ENCODE measurements at regions not wholly inside any gene's neighbourhood (a gene's known extent, or its start where the extent isn't known, plus 50 kb on each side); places are given as distances from the start of the nearest gene placed in this dataset.

DNA sequence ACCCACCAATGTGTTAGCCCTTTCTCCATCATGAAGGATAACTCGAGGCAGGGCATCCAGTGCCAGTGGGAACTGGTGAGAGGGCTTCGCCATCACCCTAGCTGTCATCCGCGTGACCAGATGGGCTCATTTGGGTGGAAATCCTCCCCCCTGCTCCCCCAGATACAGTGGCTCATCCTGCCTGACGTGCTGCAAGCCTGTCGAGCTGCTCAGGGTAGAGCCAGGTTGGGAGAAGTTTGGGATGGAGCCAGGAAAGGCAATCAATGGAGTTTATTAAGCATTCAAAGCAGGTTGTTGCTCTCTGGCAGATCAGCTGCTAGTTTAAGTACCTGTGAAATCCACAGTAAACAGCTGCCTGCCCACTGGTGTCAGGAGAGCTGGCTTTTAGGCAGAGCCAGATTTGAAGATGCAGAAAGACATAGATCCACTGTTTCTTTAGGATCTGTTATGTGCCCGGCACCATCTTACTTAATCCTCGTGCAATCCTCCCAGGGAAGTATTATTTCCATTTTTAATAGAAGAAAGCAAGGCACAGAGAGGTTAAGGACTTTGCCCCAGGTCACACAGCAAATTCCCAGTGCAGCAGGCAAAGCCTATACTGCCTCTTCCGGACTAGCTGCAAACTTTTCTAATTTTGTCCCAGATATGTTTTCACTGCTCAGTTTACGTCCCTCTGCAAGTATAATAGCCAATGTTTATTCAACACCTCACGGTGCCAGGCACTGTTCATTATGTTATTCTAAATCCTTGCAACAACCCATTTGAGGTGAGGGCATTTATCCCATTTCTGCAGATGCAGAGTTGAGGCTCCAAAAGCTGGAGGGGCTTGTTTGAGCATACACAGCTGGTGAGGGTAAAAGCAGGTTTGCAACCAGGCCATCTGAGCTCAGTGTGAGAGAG, 54.1 kb upstream of the KCNG1 start:
- H3K4me3 ChIP-seq (ENCODE audit: low read length): no peak overlapping the region
- H3K9me3 ChIP-seq (ENCODE audit: control insufficient read depth, insufficient read depth, low read length): no peaks in the 10 kb centered on the region
- H3K9me2 ChIP-seq (replicated peaks; ENCODE audit: control insufficient read depth, low read length): no peaks in the 10 kb centered on the region
- no peaks in the 10 kb centered on the region for H3K4me1 ChIP-seq (ENCODE audit: control insufficient read depth, low read length)
- no peaks in the 10 kb centered on the region for H3F3A ChIP-seq (ENCODE audit: control insufficient read depth, insufficient read depth)
- no peaks in the 10 kb centered on the region for H3K36me3 ChIP-seq (ENCODE audit: control insufficient read depth, low read length)
- no peaks in the 10 kb centered on the region for H4K20me1 ChIP-seq (ENCODE audit: control insufficient read depth, insufficient read depth, low read depth, low read length)
- no peak overlapping the region for H3K4me2 ChIP-seq (ENCODE audit: low read length)
- H3K79me2 ChIP-seq (ENCODE audit: control insufficient read depth, low read length): no peaks in the 10 kb centered on the region
- peaks cover 22% of the 10 kb centered on the region for H3K27me3 ChIP-seq (ENCODE audit: control insufficient read depth, low read length)
- no peak overlapping the region for H3K27ac ChIP-seq (ENCODE audit: low read depth, low read length)
- no peak for TF ChIP-seq EZH2phosphoT487 (IDR thresholded peaks at IDR 0.05; ENCODE audit: borderline replicate concordance, low read length)
- TF ChIP-seq, protein P1, sequence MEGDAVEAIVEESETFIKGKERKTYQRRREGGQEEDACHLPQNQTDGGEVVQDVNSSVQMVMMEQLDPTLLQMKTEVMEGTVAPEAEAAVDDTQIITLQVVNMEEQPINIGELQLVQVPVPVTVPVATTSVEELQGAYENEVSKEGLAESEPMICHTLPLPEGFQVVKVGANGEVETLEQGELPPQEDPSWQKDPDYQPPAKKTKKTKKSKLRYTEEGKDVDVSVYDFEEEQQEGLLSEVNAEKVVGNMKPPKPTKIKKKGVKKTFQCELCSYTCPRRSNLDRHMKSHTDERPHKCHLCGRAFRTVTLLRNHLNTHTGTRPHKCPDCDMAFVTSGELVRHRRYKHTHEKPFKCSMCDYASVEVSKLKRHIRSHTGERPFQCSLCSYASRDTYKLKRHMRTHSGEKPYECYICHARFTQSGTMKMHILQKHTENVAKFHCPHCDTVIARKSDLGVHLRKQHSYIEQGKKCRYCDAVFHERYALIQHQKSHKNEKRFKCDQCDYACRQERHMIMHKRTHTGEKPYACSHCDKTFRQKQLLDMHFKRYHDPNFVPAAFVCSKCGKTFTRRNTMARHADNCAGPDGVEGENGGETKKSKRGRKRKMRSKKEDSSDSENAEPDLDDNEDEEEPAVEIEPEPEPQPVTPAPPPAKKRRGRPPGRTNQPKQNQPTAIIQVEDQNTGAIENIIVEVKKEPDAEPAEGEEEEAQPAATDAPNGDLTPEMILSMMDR (IDR thresholded peaks at IDR 0.05; ENCODE audit: low read depth, low read length, poor library complexity, severe bottlenecking): no peak

DNA sequence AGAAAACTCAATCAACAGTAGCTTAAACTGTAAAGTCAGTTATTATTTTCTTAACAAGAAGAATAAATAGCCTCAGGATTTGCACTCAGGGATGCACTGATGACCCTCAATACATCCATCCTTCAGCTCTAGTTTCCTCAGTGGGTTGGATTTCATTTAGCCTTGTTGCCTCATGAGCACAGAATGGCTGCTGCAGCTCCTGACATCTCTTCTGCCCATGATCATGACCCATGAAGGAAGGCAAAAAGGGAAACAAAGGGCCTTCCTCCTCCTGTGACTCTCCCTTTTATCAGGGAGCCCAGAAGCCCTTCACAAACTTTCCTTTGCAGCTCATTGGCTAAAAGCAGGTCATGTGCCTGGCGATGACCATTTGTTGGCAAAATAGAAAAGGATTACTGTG, 51.2 kb upstream of the KCNG1 start:
- Histone ChIP-seq H3K4me1 (ENCODE audit: control insufficient read depth, low read length) (no peaks in the 10 kb centered on the region), H3K79me2 (ENCODE audit: control insufficient read depth, low read length) (no peaks in the 10 kb centered on the region), H3K4me2 (ENCODE audit: low read length) (no peak overlapping the region), H3K27me3 (ENCODE audit: control insufficient read depth, low read length) (peaks cover 24% of the 10 kb centered on the region), H3K27ac (ENCODE audit: low read depth, low read length) (no peak overlapping the region), H3K9me2 (replicated peaks; ENCODE audit: control insufficient read depth, low read length) (no peaks in the 10 kb centered on the region), H3K36me3 (ENCODE audit: control insufficient read depth, low read length) (no peaks in the 10 kb centered on the region), H4K20me1 (ENCODE audit: control insufficient read depth, insufficient read depth, low read depth, low read length) (no peaks in the 10 kb centered on the region), H3K9me3 (ENCODE audit: control insufficient read depth, insufficient read depth, low read length) (no peaks in the 10 kb centered on the region), H3F3A (ENCODE audit: control insufficient read depth, insufficient read depth) (no peaks in the 10 kb centered on the region), H3K4me3 (ENCODE audit: low read length) (no peak overlapping the region)
- TF ChIP-seq EZH2phosphoT487 (IDR thresholded peaks at IDR 0.05; ENCODE audit: borderline replicate concordance, low read length): no peak
- TF ChIP-seq, protein P1 (IDR thresholded peaks at IDR 0.05; ENCODE audit: low read depth, low read length, poor library complexity, severe bottlenecking): no peak

All from DOHH2 (cell line).